ENCODE measurements at regions not wholly inside any gene's neighbourhood (a gene's known extent, or its start where the extent isn't known, plus 50 kb on each side); places are given as distances from the start of the nearest gene placed in this dataset.

- H3K4me2 ChIP-seq (ENCODE audit: insufficient read depth in 1 of 2, low read depth in 2 of 2, low read length in 2 of 2) = no peak overlapping the region
- H2BK12ac ChIP-seq (ENCODE audit: low read depth, low read length) = no peak overlapping the region
- WGBS, 2 experiments (ENCODE audit: extremely low coverage in 1 of 2, insufficient coverage in 1 of 2, insufficient read length in 1 of 2, insufficient replicate concordance in 2 of 2, low coverage in 1 of 2, low lambda C conversion rate in 2 of 2, missing lambda C conversion rate in 1 of 2) = 97% methylated on average over 3 of the region's 3 CpGs; no CpG with 5 or more reads in 1 of the 2 experiments
- no peak overlapping the region for H2BK20ac ChIP-seq (ENCODE audit: low read length)
- H3K9ac ChIP-seq (replicated peaks in 1 of 4; ENCODE audit: extremely low read depth in 1 of 4, low read depth in 3 of 4, low read length in 3 of 4) = no peak overlapping the region
- no peak overlapping the region for H4K5ac ChIP-seq (ENCODE audit: insufficient read length, low read depth, low read length)
- H3K23me2 ChIP-seq (ENCODE audit: low read depth, low read length) = 0 out of 2 replicates have a peak, but pooled peaks cover 2% of the 10 kb centered on the region
- H2AK5ac ChIP-seq (ENCODE audit: low read depth, low read length) = no peak overlapping the region
- H4K8ac ChIP-seq (ENCODE audit: extremely low read depth, insufficient read depth, low read length) = no peak overlapping the region
- no peak overlapping the region for H3K56ac ChIP-seq (replicated peaks; ENCODE audit: insufficient read length, low read depth, low read length)
- no peak overlapping the region for H2AFZ ChIP-seq (ENCODE audit: low read length)
- no peak overlapping the region for H3K4me3 ChIP-seq (ENCODE audit: extremely low read depth in 1 of 4, insufficient read depth in 2 of 4, low read depth in 3 of 4, low read length in 4 of 4)
- no peak overlapping the region for H3K27ac ChIP-seq (ENCODE audit: low read depth, low read length)
- H3K36me3 ChIP-seq (ENCODE audit: control insufficient read depth in 2 of 4, insufficient read depth in 4 of 4, low read length in 3 of 4) = no peaks in the 10 kb centered on the region
- no peak overlapping the region for H2BK5ac ChIP-seq (ENCODE audit: low read depth, low read length)
- H2BK15ac ChIP-seq (ENCODE audit: low read length) = no peak overlapping the region
- no peak overlapping the region for H4K91ac ChIP-seq (replicated peaks; ENCODE audit: insufficient read length, low read length)
- no peaks in the 10 kb centered on the region for H3K79me1 ChIP-seq (ENCODE audit: low read depth, low read length)
- no peak overlapping the region for H3K4ac ChIP-seq (replicated peaks; ENCODE audit: insufficient read length, low read depth, low read length)
- no peaks in the 10 kb centered on the region; a peak in 1 of 4 replicates for H3K9me3 ChIP-seq (ENCODE audit: insufficient read depth in 2 of 2, low read depth in 1 of 2, low read length in 1 of 2)
- peak in 1 of 2 experiments; percentile 11 for DNase-seq (ENCODE audit: low read depth in 1 of 2, low spot score in 2 of 2)
- no peak overlapping the region for H3K14ac ChIP-seq (ENCODE audit: insufficient read length)
- ChIA-PET CTCF (ENCODE audit: partially characterized antibody) (interaction anchor here (1.5 to 1.9 kb wide), 2 partner anchors 9 to 13 kb away, joined by 3 to 5 read pairs; no protein-coding TSS in a partner anchor), POLR2A (ENCODE audit: partially characterized antibody) (interaction anchor here (1.1 to 1.2 kb wide), 2 partner anchors 9 to 26 kb away, joined by 3 read pairs; no protein-coding TSS in a partner anchor)
- H3K27me3 ChIP-seq (replicated peaks in 1 of 4; ENCODE audit: control insufficient read depth in 3 of 4, extremely low read depth in 1 of 4, insufficient read depth in 3 of 4, low read length in 3 of 4) = peaks cover 23 to 61% (median 53%) of the 10 kb centered on the region in 4 experiments
- no peak overlapping the region for H3K18ac ChIP-seq (ENCODE audit: extremely low read depth, low read length)
- H3K23ac ChIP-seq (ENCODE audit: insufficient read length) = no peak overlapping the region
- no peak for FAIRE-seq
- peaks cover 0 to 11% (median 7%) of the 10 kb centered on the region in 4 experiments; a peak in 6 of 7 replicates for H3K4me1 ChIP-seq (replicated peaks in 1 of 4; ENCODE audit: control insufficient read depth in 3 of 4, insufficient read depth in 4 of 4, low read length in 3 of 4)
- no peaks in the 10 kb centered on the region for H3K79me2 ChIP-seq (ENCODE audit: control insufficient read depth in 1 of 2, insufficient read depth in 2 of 2, low read length in 2 of 2)
- no peak overlapping the region for H2BK120ac ChIP-seq (replicated peaks; ENCODE audit: low read depth, low read length)
- peaks cover 0 to 5% of the 10 kb centered on the region in 2 experiments for H4K20me1 ChIP-seq (replicated peaks in 1 of 2; ENCODE audit: control insufficient read depth in 1 of 2, insufficient read depth in 2 of 2, low read length in 2 of 2)
- TF ChIP-seq RXRA (IDR thresholded peaks at IDR 0.05; ENCODE audit: insufficient read depth, low read depth, low read length) (no peak), PHF8 (conservative IDR thresholded peaks at IDR 0.05; ENCODE audit: low read depth, low read length) (no peak), EZH2 (IDR thresholded peaks at IDR 0.05; ENCODE audit: low read depth, low read length, severe bottlenecking) (no peak), CREB1 (IDR thresholded peaks at IDR 0.05) (no peak), CBX5 (IDR thresholded peaks at IDR 0.05; ENCODE audit: low read depth, low read length) (no peak), SIX5 (IDR thresholded peaks at IDR 0.05; ENCODE audit: low read depth, low read length) (no peak), CHD2 (IDR thresholded peaks at IDR 0.05; ENCODE audit: low read length) (no peak), NRF1 (IDR thresholded peaks at IDR 0.05; ENCODE audit: low read depth, low read length) (no peak), NANOG (IDR thresholded peaks at IDR 0.05; ENCODE audit: insufficient read depth, low read depth, low read length, poor library complexity, severe bottlenecking) (no peak), E2F6 (IDR thresholded peaks at IDR 0.05) (no peak), KDM4A (IDR thresholded peaks at IDR 0.05; ENCODE audit: low read depth, low read length, severe bottlenecking) (no peak), SIN3A (conservative IDR thresholded peaks at IDR 0.05 in 1 of 2, IDR thresholded peaks at IDR 0.05 in 1 of 2; ENCODE audit: low read depth in 1 of 2, low read length in 2 of 2) (no peak)
Observed at GRCh38 chr1:232221802-232222499, 408.0 kb downstream of the SIPA1L2 start.

All from H1 (cell line).